ENCODE measurements at regions not wholly inside any gene's neighbourhood (a gene's known extent, or its start where the extent isn't known, plus 50 kb on each side); places are given as distances from the start of the nearest gene placed in this dataset.

DNA sequence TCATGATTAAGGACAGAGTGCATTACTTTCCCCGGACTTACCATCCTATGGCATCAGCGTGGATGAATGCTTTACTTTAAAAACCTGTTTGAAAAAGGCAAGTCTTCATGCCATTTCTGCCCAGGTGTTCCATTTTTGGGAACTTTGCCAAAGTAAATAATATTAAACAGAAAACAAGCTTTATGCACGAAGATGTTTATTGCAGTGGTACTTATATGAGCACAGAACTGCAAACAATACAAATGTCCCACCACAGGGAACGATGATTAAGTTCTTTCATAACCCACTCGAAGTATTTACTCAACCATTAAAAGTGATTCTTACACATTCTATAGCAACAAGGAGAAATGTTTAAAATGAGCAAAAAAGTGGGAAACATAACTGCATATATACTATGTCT, 109.7 kb upstream of the GDF10 start:
- no peak for DNase-seq (ENCODE audit: low spot score)

DNA sequence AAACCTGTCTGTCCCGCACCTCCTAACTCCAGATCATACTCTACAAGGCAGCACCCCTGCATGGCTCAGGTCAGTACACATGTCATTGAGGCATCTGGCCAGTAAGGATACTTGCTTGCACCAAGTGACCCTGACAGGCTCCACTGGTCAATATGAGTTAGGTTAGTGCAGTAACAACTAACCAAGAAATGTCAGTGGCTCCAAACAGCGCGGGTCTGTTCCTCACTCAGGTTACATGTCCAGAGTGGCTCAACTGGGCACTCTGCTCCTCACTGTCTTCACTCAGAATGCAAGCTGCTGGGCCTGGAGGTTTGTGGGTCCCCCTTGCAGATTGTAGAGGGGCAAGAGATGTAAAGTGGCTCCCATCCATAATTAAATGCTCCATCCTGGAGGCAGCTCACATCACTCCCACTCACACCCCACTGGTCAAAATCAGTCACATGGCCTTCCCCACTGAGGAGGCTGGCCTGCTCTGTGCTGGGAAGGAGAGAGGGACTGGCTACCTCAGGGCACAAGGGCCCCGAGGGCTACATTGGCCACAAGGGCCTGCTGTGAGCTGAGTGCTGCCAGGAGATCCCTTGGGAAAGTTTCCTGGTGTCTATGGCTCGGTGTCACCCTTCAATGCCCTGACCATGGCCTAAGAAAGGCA, 109.1 kb upstream of the GDF10 start:
- no peak for DNase-seq (ENCODE audit: low spot score)

DNA sequence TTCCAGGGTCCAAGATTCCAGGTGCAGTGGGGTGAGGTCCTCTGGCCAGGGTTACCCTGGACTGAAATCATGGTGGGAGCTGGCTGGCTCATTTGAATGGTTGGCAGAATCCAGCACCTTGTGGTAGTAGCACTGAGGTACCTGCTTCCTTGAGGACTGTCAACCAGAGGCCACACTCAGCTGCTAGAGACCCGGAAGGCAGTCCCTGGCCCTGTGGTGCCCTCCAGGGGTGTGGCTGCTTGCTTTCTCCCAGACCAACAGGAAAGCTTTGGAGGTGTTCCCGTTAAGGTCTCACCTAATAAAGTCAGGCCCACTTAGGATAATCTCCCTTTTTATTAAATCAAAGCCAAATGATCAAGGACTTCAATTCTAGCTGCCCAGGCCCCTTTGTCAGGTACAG, 107.7 kb upstream of the GDF10 start:
- no peak for DNase-seq (ENCODE audit: low spot score)

DNA sequence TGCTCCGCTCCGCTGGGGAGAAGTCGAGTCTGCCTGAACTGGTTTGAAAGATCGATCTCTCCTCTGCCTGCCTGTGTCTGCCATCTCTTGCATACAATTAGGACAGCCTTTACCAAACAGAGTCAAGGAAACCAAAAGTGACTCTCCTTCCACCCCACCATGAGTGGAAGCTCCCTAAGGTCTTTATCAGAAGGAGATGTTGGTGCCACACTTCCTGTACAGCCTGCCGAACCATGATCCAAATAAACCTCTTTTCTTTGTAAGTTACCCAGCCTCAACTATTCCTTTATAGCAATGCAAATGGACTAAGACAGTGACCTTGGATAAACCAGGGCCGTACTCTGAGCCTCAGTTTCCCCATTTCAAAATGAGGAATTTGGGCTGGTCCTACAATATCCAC, 106.3 kb upstream of the GDF10 start:
- no peak for DNase-seq (ENCODE audit: low spot score)

DNA sequence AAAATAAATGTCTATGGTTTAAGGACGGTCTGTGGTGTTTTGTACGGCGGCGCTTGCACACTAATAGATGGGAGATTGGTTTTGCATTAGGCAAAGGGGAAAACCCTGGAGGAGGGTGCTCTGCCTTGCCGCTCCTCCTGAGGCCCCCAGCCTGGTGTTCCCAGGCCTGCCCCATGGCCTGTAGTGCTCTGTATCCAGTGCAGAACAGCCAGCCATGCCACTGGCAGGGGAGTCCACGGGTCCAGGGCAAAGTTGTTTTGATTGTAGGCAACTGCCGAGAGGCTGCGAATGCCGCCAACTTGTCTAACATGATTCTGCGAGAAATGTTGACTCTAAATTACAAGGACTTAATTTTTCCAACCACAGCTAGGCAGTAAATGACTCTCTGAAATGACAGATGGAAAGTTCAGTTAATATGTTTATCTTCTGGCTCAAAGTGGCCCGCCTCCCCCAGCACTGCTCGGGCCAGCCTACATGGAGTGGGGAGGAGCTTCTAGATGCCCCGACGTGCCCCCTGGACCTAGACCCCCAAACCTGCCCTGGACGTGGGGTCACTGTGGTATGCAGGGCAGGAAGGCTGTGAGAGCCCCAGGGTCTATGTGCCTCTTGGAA, 104.6 kb upstream of the GDF10 start:
- DNase-seq (ENCODE audit: low spot score): no peak

DNA sequence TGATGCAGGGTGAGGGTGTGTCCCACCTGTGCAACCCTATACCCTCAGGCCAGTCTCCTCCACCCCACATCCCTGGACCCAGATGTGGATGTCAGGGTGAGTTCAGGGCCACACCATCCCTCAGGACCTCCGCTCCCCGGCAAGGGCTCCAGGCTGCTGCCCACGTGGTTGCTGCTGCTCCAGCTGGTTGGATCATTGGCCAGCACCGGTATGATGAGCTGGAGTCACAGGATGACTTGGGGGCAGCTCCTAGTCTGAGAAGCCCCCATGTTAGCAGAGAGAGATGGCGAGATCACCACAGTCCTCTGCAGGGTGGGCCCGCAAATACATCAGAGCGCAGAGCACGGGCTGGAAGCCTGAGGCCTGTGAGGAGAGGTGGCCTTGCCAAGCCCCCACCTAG, 103.3 kb upstream of the GDF10 start:
- no peak for DNase-seq (ENCODE audit: low spot score)

DNA sequence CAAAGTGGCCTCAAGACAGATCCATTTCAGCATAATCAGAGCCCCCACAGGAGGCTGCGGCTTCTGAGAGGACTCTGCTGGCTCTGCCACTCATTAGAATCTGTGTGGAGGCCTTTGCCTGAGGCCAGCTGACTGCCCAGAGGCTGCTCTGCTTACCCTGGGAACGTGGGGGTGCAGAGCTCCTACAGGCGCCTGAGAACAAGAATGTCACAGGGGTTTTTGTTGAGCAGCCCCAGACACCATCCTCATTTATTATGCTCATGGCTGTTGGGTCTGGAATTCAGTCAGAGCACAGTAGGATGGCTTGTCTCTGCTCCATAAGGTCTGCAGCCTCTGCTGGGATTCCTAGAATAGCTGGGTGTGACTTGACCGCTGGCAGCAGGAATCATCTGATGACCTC, 101.8 kb upstream of the GDF10 start:
- no peak for DNase-seq (ENCODE audit: low spot score)

DNA sequence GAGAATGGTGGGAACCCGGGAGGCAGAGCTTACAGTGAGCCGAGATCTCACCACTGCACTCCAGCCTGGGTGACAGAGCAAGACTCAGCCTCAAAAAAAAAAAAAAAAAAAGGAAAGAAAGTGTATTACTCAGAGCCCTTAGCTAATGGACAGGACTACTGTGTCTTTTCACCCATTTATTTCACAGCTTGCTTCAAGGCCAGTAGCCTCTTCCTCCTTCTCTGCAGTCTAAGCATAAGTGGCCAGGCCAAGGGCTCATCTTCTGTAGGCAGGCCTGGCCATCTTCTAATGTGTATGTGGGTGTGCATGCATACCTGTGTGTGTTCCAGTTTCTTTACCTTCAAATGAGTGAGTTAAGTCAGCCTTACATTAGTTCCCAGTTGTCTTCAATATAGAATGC, 94.8 kb upstream of the GDF10 start:
- DNase-seq (ENCODE audit: low spot score): no peak

DNA sequence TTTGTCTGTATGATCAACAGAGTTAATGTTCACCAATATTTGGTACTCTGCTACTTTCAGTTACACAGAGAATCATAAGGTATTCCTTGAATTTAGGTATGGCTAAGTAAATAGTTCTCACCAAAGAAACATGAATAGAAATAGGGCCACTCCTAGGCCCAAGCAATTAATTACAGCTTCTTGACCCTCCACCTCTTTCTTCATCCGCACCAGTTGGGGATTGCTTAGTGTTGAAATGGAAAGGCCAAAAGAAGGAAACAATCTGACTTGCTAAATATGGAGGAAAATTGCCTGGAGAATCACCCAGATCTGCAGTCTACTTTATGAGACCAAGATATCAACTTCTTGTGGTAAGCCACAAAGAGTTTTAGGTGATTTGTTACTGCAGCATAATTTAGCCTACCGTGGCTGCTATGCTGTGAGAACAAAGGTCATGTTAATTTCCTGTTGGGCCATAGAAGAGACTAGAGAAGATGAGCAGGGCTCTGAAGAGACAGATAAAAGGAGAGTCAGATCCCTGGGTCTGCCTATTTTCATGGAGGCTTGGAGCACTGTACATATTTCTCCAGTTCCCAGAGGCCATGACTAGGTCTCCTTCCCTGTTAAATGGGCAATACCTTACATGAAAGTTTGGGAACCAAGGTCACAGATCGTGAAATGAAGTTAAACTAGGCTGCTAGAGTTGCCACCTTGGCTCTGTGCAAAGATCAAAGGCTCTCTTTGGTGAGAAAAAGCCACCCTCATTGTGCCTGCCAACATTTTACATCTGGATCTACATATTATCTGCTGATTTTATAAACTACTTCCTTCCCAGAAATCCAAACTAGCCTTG, 93.3 kb upstream of the GDF10 start:
- DNase-seq (ENCODE audit: low spot score): peak; percentile 53

DNA sequence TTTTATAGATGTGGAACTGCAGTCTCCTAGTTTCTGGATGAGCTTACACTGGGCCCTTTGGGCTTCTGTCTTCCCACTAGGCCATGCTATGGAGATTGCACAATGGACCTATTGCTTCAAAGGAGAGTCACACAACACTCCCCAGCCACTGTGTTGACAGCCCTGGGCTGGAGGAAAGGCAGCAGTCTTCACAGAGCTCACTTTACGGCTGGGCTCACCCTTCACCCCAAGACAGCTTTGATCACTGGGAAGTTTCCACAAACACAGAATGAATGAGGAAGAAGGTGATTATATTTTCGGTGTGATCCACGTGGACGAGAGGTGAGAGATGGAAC, 92.7 kb upstream of the GDF10 start:
- DNase-seq (ENCODE audit: low spot score): peak; percentile 11

DNA sequence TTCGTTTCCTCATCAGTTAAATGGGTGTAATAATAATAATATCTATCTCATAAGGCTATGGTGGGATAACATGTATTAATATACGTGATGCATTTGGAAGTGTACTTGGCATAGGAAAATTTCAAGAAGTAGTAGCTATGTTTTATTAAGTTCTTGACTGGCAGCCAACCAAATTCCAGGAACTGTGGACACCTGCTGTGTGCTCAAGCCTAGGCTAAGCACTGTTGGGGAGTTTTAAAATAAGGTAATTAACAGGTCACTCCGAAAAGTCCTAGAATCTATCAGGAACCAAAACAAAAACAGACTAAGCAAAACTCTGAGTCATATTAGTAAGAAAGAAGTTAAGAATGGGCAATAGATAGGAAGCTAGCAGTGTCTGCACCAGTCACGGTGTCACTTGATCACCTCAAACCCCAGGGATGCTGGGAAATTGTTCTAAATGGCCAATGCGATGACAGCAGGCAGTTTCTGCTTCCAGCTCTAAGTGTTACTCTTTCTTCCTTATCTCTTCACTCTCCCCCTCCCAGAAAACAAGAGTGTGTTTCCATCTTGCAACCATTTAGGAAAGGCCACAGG, 92.0 kb upstream of the GDF10 start:
- DNase-seq (ENCODE audit: low spot score): no peak

DNA sequence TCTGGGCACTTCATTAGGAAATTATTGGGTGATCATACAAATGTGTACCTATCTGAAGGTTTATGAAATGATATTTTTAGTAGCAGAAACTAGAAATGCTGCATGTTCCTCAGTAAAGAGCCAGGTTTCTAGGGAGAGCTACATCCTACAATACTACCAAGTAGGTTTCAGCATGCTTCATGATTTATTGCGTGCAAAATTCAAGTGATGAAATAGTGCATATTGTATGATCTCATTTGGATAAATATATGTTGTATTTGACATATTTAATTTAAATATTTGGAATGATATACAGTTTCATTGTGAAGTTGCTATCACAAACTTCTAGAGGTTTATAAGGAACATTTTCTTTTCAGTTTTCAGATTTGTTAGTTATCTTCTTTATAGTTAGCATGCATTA, 90.5 kb upstream of the GDF10 start:
- DNase-seq (ENCODE audit: low spot score): no peak

DNA sequence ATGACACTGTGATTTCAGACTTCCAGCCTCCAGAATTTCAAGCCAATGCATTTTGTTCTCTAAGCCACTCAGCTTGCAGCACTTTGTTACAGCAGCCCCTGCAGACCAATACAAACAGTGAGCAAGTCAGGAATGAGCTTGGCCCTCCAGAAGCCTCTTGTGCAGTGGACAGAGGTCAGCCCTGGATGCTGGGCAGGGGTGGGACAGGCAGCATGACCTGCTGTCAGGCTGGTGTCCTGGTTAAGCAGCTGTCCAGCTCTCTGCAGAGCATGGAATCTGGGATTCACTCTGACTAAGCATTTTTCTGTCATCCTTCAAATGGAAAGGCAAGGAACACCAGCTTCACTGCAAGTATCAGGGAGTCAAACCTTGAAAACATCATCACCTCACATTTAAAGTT, 85.5 kb upstream of the GDF10 start:
- no peak for DNase-seq (ENCODE audit: low spot score)

DNA sequence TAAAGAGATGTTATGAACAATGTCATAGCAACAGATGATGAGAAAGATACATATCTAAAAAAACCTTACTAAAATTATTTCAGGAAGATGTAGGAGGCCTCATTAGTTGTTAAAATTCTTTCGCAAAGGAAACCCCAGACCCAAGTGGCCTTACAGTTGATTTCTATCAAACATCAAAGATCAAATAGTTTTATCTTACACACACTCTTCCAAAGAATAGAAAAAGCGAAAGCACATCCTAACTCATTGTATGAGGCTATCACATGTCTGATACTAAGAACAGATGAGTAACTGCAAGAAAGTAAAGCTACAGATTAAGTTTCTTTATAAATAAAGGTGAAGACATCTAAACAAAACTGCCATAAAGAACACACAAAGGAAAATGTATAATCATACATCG, 82.9 kb upstream of the GDF10 start:
- DNase-seq (ENCODE audit: low spot score): no peak

DNA sequence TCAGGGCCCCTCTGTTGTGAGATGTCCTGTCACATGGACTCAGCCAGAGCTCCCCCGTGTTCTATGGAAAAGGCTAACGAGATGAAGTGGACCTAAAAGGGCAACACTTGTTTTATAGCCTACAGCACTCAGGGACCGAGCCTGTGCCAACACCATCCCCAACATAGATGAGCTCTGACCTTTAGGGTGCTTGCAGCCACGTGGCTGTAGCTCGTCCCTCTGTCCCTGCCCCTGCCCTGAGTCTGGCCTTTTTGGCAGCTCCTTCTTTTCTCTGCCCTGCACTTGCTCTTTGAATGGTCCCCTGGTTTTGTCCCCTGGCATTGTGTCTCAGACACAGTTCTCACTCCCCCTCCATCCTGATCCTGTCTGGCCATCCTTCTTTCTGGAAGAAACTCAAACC, 81.2 kb upstream of the GDF10 start:
- DNase-seq (ENCODE audit: low spot score): no peak

DNA sequence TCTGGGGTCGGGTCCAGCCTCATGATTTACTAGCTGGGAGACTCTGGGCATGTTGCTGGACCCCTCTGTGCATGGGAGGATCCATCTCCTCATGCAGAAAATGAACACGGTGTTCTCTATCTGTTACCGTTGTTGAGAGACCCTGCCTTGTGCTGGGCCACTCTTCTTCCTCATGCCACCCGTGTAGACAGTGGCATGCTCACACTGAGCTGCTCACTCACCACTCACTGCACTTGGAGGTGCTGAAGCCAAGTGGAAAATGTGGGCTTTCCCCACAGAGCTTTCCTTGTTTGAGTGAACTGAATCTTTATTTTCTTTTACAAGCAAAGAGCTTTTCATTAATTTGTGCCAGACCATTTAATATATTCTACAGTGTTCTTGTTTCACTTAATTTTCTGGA, 77.5 kb upstream of the GDF10 start:
- no peak for DNase-seq (ENCODE audit: low spot score)

DNA sequence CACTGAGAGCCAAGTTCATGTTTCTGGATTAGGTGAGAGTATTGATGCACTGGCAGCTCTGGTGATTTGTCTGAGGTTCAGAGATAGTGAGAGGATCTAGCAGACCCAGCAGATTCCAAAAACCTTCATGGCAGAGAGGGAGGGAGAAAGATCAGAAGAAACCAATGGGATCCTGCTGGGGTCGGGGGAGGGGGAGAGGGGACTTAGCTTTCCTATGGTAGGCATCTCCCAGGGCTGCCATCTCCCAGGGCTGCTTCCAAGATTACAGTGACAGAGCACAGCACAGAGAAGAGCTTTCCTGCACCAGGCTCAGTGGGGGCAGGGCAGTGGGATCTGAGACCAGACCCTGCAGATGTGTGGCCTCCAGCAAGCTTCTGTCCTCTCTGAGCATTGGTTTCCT, 76.8 kb upstream of the GDF10 start:
- DNase-seq (ENCODE audit: low spot score): no peak

DNA sequence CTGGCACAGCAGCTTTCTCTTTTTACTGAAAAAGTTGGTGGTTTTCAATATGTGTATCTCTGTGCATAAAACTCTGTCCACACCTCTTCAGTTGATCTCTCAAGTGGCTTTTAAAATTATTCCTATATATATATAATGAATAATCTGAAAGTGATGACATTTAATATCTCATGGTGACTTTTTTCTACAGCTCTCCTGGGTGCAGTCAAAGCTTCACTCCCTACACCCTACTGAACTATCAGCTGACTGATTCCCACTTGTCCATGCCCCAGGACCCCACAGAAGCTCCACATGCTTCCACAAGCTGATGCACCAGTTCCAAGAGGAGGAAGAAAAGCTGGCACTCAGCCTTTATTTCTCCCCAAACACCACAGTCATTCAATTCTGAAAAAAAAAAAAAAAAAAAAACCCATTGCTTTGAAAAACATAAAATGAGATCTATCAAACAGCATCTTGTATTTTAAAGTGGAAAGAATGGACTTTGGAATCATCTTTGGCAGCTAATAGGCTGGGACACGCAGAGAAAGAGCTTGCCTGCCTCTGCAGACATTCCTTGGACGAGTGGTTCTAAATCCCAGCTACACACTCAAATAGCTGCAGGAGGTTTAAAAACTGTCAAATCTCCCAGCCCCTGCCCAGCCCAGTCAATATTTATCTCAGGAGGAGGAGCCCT, 75.3 kb upstream of the GDF10 start:
- DNase-seq (ENCODE audit: low spot score): no peak

DNA sequence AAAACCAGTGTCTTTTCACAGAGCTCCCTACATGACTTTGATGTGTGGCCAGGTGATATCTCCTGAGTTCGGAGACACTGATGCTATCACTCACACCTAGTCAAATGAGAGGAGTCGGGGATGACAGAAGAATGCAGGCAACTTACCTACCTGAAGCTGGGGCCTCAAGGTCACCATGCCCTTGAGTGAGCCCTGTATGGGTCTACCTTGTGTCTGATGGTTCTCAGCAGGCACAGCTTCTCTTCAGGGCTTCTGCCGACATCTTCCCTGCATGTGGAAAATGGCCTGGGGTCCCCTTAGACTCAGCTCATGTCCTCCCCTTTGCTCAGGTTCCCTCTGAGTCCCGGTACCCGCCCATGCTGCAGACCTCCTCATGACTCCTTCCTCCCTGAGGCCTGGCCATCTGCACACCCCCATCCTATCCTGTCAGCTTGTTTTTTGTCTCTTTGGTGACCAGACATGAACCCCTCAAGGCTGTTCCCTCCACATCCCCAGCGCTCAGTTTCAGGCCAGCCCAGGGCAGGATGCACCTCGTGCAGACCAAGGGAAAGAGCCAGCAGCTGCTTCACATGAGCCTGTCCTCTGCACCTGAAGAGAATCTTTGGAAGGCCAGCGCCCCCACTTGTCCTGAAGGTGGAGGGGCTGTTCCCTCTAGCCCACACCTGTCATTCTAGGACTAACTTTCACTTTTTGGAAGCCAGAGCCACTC, 74.6 kb upstream of the GDF10 start:
- DNase-seq (ENCODE audit: low spot score): no peak

DNA sequence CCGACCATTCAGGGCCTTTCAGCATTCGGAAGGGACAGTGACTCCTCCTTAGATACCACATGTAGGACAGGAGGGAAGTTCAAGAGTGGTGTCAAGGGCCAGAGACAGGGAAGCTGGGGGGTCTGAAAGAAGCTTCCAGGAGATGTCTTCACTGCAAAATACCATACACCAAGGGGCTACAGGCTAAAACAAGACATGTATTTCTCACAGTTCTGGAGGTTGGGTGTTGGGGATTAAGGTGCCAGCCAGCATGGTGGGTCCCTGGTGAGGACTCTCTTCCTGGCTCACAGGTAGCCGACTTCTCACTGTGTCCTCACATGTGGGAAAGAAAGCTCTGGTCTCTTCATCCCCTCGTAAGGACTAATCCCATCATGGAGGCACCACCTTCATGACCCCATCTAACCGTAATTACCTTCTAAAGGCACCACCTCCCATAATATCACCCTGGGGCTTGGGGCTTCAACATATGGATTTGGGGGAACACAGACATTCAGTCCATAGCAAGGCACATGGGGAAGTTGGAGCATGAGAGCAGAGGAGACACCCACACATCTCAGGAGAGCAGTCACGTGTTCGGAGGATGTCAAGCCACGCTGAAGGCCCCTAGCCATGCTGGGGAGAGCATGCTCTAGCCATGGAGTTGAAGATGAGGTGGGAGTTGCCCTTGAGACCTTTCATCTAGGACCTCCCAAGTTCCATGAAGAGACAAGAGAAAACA, 73.9 kb upstream of the GDF10 start:
- DNase-seq (ENCODE audit: low spot score): no peak

DNA sequence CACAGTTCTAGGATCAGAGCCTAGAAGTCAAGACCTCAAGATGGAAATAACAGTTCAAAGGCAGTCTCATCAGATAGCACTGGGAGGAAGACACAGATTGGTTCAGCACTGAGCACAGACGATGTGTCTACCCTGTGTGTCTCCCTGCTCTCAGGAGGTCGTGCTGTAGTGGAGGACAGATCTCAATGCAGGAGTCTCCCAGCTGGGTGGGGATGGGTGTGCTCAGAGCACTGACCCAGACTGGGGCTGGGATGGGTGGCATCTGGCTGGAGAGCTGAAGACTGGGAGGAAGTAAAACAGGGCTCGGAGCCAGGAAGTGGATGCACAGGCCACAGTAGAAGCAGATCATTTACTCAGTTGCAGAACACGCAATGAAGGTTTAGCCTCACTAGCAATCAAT, 69.5 kb upstream of the GDF10 start:
- DNase-seq (ENCODE audit: low spot score): no peak

Measured in CD4-positive, alpha-beta T cell treated with Interleukin-6 at 100 ng/mL for 8 hours (primary cell).